SK-N-MC (cell line): ENCODE measurements at regions not wholly inside any gene's neighbourhood (a gene's known extent, or its start where the extent isn't known, plus 50 kb on each side); places are given as distances from the start of the nearest gene placed in this dataset.

Source experiments
- EZH2 ChIP-seq: fragments of 200-600 bp; sonication (generic); IDR thresholded peaks from one replicate; pipeline ENCODE4 v1.6.1; 2017; ENCODE audit warnings: antibody characterized with exemption
- POLR2AphosphoS5 ChIP-seq: IDR thresholded peaks from 2 replicates; pipeline ENCODE4 v1.6.1; 2012; ENCODE audit warnings: mild to moderate bottlenecking, low read depth, low read length, borderline replicate concordance

DNA sequence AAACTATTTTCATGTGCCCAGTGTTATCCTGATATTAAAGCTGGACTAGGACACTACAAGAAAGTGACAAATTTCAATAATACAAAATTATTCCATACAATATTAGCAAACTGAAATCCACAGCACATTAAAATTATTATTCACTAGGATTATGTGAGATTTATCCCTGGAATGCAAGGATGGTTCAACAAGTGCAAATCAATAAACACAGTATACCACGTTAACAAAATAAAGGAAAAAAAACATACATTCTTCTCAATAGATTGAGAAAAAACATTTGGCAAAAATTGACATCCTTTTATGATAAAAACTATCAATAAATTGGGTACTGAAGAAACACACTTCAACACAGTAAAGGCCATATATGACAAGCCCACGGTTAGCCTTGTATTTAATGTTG lies 1758.2 kb upstream of the RAG2 start:
- TF ChIP-seq POLR2AphosphoS5 (no peak), EZH2 (no peak)
